GM12878 (cell line): ENCODE measurements at regions not wholly inside any gene's neighbourhood (a gene's known extent, or its start where the extent isn't known, plus 50 kb on each side); places are given as distances from the start of the nearest gene placed in this dataset.

Experiments
- CTCF ChIP-seq, 3 experiments: IDR thresholded peaks in 2 of 3; conservative IDR thresholded peaks in 1 of 3; 2 replicates each; pipeline ENCODE4 v1.5.1; 2011; ENCODE audit warnings: low read depth in 3 of 3, low read length in 3 of 3, mild to moderate bottlenecking in 3 of 3, control low read depth in 2 of 3, moderate library complexity in 2 of 3, inconsistent platforms in 1 of 3, mixed read lengths in 1 of 3; ENCODE audit not compliant: control insufficient read depth in 2 of 3, insufficient read depth in 1 of 3; ENCODE audit errors: extremely low read depth in 1 of 3
- ELK1 ChIP-seq: IDR thresholded peaks from 2 replicates; pipeline ENCODE4 v1.6.1; 2012; ENCODE audit warnings: low read depth, low read length, improper control_type of control experiment
- ESRRA ChIP-seq: IDR thresholded peaks from 2 replicates; pipeline ENCODE4 v1.6.1; 2012; ENCODE audit warnings: mild to moderate bottlenecking, low read length, improper control_type of control experiment
- MEF2A ChIP-seq: IDR thresholded peaks from 2 replicates; pipeline ENCODE4 v1.6.1; 2011; ENCODE audit warnings: low read depth, mild to moderate bottlenecking, low read length, moderate library complexity; ENCODE audit not compliant: insufficient read depth
- MYC ChIP-seq: IDR thresholded peaks from 2 replicates; pipeline ENCODE4 v1.6.1; 2011; ENCODE audit warnings: mild to moderate bottlenecking, low read length, moderate library complexity, inconsistent platforms; ENCODE audit not compliant: insufficient read depth, insufficient replicate concordance, insufficient read length, severe bottlenecking
- POLR2A ChIP-seq: IDR thresholded peaks from 2 replicates; pipeline ENCODE4 v1.6.1; 2011; ENCODE audit warnings: low read depth, mild to moderate bottlenecking, low read length
- POLR2AphosphoS5 ChIP-seq: IDR thresholded peaks from 2 replicates; pipeline ENCODE4 v1.6.1; 2011; ENCODE audit warnings: mild to moderate bottlenecking, low read length, inconsistent platforms

- TF ChIP-seq ESRRA (no peak), ELK1 (no peak), POLR2AphosphoS5 (no peak), CTCF (IDR thresholded peaks at IDR 0.05 in 2 of 3, conservative IDR thresholded peaks at IDR 0.05 in 1 of 3; ENCODE audit: control insufficient read depth in 2 of 3, extremely low read depth in 1 of 3, insufficient read depth in 1 of 3, low read depth in 3 of 3, low read length in 3 of 3) (no peak), MEF2A (no peak), MYC (no peak), POLR2A (no peak)
These were observed 380.2 kb upstream of the MKI67 start for GRCh38 chr10:128506423-128506822.
